Stimulated activated CD4-positive, alpha-beta T cell treated with anti-CD3 and anti-CD28 coated beads, TNF-alpha, amount 100 ng/mL, for 1 hour (primary cell): ENCODE measurements at regions not wholly inside any gene's neighbourhood (a gene's known extent, or its start where the extent isn't known, plus 50 kb on each side); places are given as distances from the start of the nearest gene placed in this dataset.

Experiments
- DNase-seq, 3 donors: peaks; one replicate each; pipeline ENCODE4 v3.0.0-alpha.2; 2020; ENCODE audit warnings: low read depth in 3 of 3, low spot score in 1 of 3

- DNase-seq = no peak
Measured at GRCh38 chr16:17520561-17520960, 49.8 kb upstream of the XYLT1 start.
